ENCODE measurements at regions not wholly inside any gene's neighbourhood (a gene's known extent, or its start where the extent isn't known, plus 50 kb on each side); places are given as distances from the start of the nearest gene placed in this dataset.
A peak's percentile ranks its signal among the peaks of the same experiment; 100 is the strongest.
"Not testable (repeated sequence)": the region's sequence is repeated elsewhere in the genome, so short reads cannot be mapped to it uniquely, and the experiment has no call there.

- not testable (repeated sequence) for DNase-seq (ENCODE audit: low read depth)
Measured at GRCh38 chr9:79089851-79090250, 481.9 kb upstream of the TLE4 start.

DNA sequence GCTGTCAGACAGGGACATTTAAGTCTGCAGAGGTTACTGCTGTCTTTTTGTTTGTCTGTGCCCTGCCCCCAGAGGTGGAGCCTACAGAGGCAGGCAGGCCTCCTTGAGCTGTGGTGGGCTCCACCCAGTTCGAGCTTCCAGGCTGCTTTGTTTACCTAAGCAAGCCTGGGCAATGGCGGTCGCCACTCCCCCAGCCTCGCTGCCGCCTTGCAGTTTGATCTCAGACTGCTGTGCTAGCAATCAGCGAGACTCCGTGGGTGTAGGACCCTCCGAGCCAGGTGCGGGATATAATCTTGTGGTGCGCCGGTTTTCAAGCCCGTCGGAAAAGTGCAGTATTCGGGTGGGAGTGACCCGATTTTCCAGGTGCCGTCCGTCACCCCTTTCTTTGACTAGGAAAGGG is 468.5 kb upstream of the TLE4 start:
- not testable (repeated sequence) for DNase-seq (ENCODE audit: low read depth)

GRCh38 chr9:79104216-79104615 is 467.5 kb upstream of the TLE4 start:
- no peak for DNase-seq (ENCODE audit: low read depth)

- no peak for DNase-seq (ENCODE audit: low read depth)
Measured at GRCh38 chr9:79104951-79105350, 466.8 kb upstream of the TLE4 start.

GRCh38 chr9:79107911-79108676 is 463.7 kb upstream of the TLE4 start:
- no peak for DNase-seq (ENCODE audit: low read depth)

DNA sequence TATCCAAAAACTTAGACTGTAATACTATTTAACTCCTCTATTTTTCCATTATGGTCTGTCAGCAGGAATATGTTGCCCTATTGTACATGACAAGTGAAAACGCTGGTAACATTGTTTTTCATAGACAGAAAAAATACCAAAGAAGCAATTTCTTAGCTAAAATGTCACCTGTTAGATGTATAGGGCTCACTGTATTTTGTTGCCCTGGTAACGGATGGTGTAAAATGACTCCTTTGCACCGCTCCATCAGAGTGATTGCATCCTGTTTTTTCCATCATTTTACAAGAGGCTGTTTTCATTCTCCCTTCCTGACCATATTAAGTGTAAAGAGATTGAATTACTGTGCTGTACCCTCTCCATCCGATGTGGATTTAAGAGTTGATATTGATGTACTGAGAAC is 460.1 kb upstream of the TLE4 start:
- DNase-seq (ENCODE audit: low read depth) = no peak

- DNase-seq (ENCODE audit: low read depth) = no peak
Measured at GRCh38 chr9:79115176-79115575, 456.6 kb upstream of the TLE4 start.

DNA sequence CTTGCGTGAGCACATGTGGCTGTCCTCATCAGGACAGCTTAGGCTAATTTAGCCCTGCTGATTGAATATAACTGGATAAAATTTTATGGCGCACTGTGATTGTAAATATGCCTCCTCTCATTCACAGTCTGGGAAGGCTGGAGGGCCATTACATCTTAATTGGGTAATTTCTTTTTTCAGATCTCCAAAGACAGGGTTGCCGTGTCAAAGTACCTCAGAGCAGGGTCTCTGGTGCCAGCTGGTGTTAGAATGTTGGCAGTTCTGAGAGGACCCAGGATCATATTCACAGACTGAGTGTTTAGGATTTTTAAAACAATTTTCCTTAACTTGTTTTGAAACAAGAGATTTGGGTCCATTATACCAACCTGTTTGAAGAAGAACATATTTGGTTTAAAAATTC is 455.7 kb upstream of the TLE4 start:
- no peak for DNase-seq (ENCODE audit: low read depth)

DNA sequence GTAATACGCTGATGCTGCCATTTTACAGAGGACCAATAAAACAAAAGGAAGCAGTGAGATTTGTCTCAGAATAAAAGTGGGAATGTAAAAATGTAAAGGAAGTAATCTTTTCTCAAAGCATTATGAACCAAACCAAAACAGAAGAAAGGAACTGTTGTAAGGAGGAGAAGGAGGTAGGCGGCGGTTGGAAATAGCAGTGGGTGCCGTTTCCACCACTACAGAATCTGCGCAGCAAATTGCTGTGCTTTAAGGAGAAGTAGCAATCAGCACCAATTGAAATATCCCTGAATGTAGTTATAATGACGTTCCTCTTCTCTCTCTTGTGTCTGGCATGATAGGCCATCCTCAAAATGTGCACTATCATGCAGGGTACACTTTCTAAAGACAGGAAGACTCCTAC is 455.1 kb upstream of the TLE4 start:
- no peak for DNase-seq (ENCODE audit: low read depth)

GRCh38 chr9:79120533-79120932 is 451.2 kb upstream of the TLE4 start:
- no peak for DNase-seq (ENCODE audit: low read depth)

DNA sequence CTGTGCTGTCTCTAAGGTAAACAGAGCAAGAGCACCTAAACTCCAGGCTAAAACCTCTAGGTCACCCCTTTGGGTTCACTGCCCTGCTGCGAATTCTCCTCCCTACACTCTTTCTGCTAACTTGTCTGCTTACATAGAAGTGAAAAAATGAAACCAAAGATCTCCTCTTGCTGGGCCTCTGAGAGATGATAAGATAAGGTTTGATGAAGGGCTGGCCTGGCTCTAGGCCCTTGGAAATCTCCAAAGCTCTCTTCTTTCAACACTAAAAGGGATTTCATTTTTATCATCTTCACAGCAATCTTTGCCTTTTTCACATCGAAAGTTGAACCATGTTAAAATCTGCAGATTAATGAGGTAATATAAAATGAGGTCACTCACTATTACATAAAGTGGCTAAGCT is 450.8 kb upstream of the TLE4 start:
- no peak for DNase-seq (ENCODE audit: low read depth)

GRCh38 chr9:79123415-79123814 is 448.4 kb upstream of the TLE4 start:
- no peak for DNase-seq (ENCODE audit: low read depth)

GRCh38 chr9:79127661-79128060 is 444.1 kb upstream of the TLE4 start:
- no peak for DNase-seq (ENCODE audit: low read depth)

GRCh38 chr9:79129865-79130480 is 441.8 kb upstream of the TLE4 start:
- peak; percentile 1 for DNase-seq (ENCODE audit: low read depth)

- DNase-seq (ENCODE audit: low read depth) = no peak
Measured at GRCh38 chr9:79131246-79131774, 440.5 kb upstream of the TLE4 start.

GRCh38 chr9:79131824-79132377 is 439.9 kb upstream of the TLE4 start:
- DNase-seq (ENCODE audit: low read depth) = no peak

GRCh38 chr9:79134654-79135053 is 437.1 kb upstream of the TLE4 start:
- no peak for DNase-seq (ENCODE audit: low read depth)

GRCh38 chr9:79135681-79136415 is 435.9 kb upstream of the TLE4 start:
- no peak for DNase-seq (ENCODE audit: low read depth)

- DNase-seq (ENCODE audit: low read depth) = no peak
Measured at GRCh38 chr9:79140751-79141150, 431.0 kb upstream of the TLE4 start.

DNA sequence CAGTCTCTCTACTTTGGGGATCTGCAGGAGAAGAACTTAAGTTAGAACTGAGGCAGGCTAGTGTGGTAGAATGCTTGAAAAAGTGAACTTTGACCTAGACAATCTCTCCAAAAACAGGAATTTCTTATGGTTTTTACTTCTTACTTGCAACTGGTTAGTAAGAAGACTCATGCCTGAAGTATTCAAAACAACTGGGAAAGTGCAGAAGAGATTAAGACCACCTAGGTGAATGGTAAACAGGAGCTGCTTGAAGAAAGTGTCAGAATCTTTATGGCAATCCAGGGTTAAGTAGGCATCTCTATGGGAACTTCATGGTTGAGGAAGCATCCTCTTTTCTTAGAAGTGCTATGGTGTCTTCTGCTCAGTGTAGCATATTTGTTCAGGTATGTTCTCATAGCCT is 428.6 kb upstream of the TLE4 start:
- DNase-seq (ENCODE audit: low read depth) = no peak

DNA sequence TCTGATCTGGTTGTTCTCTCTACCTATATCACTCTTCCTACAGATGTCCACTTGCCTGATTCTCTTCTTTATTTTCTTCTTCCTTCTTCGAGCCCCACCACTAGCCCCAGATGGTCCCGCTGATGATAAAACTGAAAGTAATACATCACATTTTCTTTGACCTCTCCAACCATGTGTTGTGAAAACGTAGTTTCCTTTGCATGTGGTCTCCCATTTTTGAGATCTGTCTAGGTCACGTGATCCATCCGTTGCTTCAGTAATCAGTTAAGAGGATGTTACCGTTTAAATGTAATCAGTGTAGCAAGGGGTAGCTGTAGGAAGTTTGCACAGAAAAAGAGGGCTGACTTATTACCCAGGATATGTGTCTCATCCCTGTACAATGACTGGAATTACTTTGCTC is 426.3 kb upstream of the TLE4 start:
- no peak for DNase-seq (ENCODE audit: low read depth)

- no peak for DNase-seq (ENCODE audit: low read depth)
Measured at GRCh38 chr9:79149585-79149984, 422.2 kb upstream of the TLE4 start.

GRCh38 chr9:79151791-79152190 is 420.0 kb upstream of the TLE4 start:
- DNase-seq (ENCODE audit: low read depth) = no peak

Data from activated T-cell treated with anti-CD3 and anti-CD28 coated beads for 1 hour (primary cell).